ENCODE measurements at regions not wholly inside any gene's neighbourhood (a gene's known extent, or its start where the extent isn't known, plus 50 kb on each side); places are given as distances from the start of the nearest gene placed in this dataset.

GRCh38 chr9:71552480-71552879 lies 215.8 kb downstream of the CEMIP2 start:
- H3K9me3 ChIP-seq (ENCODE audit: low read length), result no peaks in the 10 kb centered on the region
- no peak overlapping the region for H3K4me3 ChIP-seq (ENCODE audit: low read depth, low read length, poor library complexity, severe bottlenecking)
- H3K9ac ChIP-seq (ENCODE audit: low read length), result no peak overlapping the region
- no peak overlapping the region for H3K27ac ChIP-seq (ENCODE audit: low read depth, low read length, poor library complexity, severe bottlenecking)
- no peaks in the 10 kb centered on the region for H4K20me1 ChIP-seq (ENCODE audit: insufficient read depth, low read length)
- H3K36me3 ChIP-seq (ENCODE audit: insufficient read depth, low read length), result no peaks in the 10 kb centered on the region
- H3K4me1 ChIP-seq (ENCODE audit: insufficient read depth, low read length, severe bottlenecking), result no peaks in the 10 kb centered on the region
- H3K4me2 ChIP-seq (ENCODE audit: low read length), result no peak overlapping the region
- H3K9me2 ChIP-seq (ENCODE audit: low read depth, low read length), result no peaks in the 10 kb centered on the region
- no peaks in the 10 kb centered on the region for H3K27me3 ChIP-seq (ENCODE audit: insufficient read depth, low read length)
- H2AFZ ChIP-seq (ENCODE audit: low read length), result no peak overlapping the region
- H3K79me2 ChIP-seq (ENCODE audit: insufficient read depth, low read length), result no peaks in the 10 kb centered on the region
- TF ChIP-seq, protein P1, sequence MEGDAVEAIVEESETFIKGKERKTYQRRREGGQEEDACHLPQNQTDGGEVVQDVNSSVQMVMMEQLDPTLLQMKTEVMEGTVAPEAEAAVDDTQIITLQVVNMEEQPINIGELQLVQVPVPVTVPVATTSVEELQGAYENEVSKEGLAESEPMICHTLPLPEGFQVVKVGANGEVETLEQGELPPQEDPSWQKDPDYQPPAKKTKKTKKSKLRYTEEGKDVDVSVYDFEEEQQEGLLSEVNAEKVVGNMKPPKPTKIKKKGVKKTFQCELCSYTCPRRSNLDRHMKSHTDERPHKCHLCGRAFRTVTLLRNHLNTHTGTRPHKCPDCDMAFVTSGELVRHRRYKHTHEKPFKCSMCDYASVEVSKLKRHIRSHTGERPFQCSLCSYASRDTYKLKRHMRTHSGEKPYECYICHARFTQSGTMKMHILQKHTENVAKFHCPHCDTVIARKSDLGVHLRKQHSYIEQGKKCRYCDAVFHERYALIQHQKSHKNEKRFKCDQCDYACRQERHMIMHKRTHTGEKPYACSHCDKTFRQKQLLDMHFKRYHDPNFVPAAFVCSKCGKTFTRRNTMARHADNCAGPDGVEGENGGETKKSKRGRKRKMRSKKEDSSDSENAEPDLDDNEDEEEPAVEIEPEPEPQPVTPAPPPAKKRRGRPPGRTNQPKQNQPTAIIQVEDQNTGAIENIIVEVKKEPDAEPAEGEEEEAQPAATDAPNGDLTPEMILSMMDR (IDR thresholded peaks at IDR 0.05; ENCODE audit: low read length), result no peak
- TF ChIP-seq EZH2 (IDR thresholded peaks at IDR 0.05; ENCODE audit: borderline replicate concordance, low read length), result no peak
- H3F3A ChIP-seq (ENCODE audit: insufficient read depth, low read length), result no peaks in the 10 kb centered on the region

GRCh38 chr9:71549023-71549422 lies 219.3 kb downstream of the CEMIP2 start:
- Histone ChIP-seq H4K20me1 (ENCODE audit: insufficient read depth, low read length) (no peaks in the 10 kb centered on the region), H3K27me3 (ENCODE audit: insufficient read depth, low read length) (no peaks in the 10 kb centered on the region), H3K9me2 (ENCODE audit: low read depth, low read length) (no peaks in the 10 kb centered on the region), H3K4me1 (ENCODE audit: insufficient read depth, low read length, severe bottlenecking) (no peaks in the 10 kb centered on the region), H3F3A (ENCODE audit: insufficient read depth, low read length) (no peaks in the 10 kb centered on the region), H3K4me2 (ENCODE audit: low read length) (no peak overlapping the region), H3K79me2 (ENCODE audit: insufficient read depth, low read length) (no peaks in the 10 kb centered on the region), H3K9ac (ENCODE audit: low read length) (no peak overlapping the region), H2AFZ (ENCODE audit: low read length) (no peak overlapping the region), H3K36me3 (ENCODE audit: insufficient read depth, low read length) (no peaks in the 10 kb centered on the region), H3K27ac (ENCODE audit: low read depth, low read length, poor library complexity, severe bottlenecking) (no peak overlapping the region), H3K4me3 (ENCODE audit: low read depth, low read length, poor library complexity, severe bottlenecking) (no peak overlapping the region), H3K9me3 (ENCODE audit: low read length) (no peaks in the 10 kb centered on the region)
- TF ChIP-seq, protein P1 (IDR thresholded peaks at IDR 0.05; ENCODE audit: low read length), result no peak
- TF ChIP-seq EZH2 (IDR thresholded peaks at IDR 0.05; ENCODE audit: borderline replicate concordance, low read length), result no peak

GRCh38 chr9:71544464-71544863 lies 223.8 kb downstream of the CEMIP2 start:
- no peak for TF ChIP-seq EZH2 (IDR thresholded peaks at IDR 0.05; ENCODE audit: borderline replicate concordance, low read length)
- TF ChIP-seq, protein P1 (IDR thresholded peaks at IDR 0.05; ENCODE audit: low read length), result no peak
- H3K4me2 ChIP-seq (ENCODE audit: low read length), result no peak overlapping the region

More at GRCh38 chr9:71544464-71544863, 223.8 kb downstream of the CEMIP2 start:
- no peaks in the 10 kb centered on the region for H3K9me3 ChIP-seq (ENCODE audit: low read length)
- H3K27ac ChIP-seq (ENCODE audit: low read depth, low read length, poor library complexity, severe bottlenecking), result no peak overlapping the region
- H3F3A ChIP-seq (ENCODE audit: insufficient read depth, low read length), result no peaks in the 10 kb centered on the region
- no peaks in the 10 kb centered on the region for H3K36me3 ChIP-seq (ENCODE audit: insufficient read depth, low read length)
- no peaks in the 10 kb centered on the region for H4K20me1 ChIP-seq (ENCODE audit: insufficient read depth, low read length)
- no peaks in the 10 kb centered on the region for H3K27me3 ChIP-seq (ENCODE audit: insufficient read depth, low read length)
- H2AFZ ChIP-seq (ENCODE audit: low read length), result no peak overlapping the region
- H3K9ac ChIP-seq (ENCODE audit: low read length), result no peak overlapping the region
- no peaks in the 10 kb centered on the region for H3K79me2 ChIP-seq (ENCODE audit: insufficient read depth, low read length)
- H3K4me1 ChIP-seq (ENCODE audit: insufficient read depth, low read length, severe bottlenecking), result no peaks in the 10 kb centered on the region
- H3K9me2 ChIP-seq (ENCODE audit: low read depth, low read length), result no peaks in the 10 kb centered on the region
- H3K4me3 ChIP-seq (ENCODE audit: low read depth, low read length, poor library complexity, severe bottlenecking), result no peak overlapping the region
